ENCODE measurements at regions not wholly inside any gene's neighbourhood (a gene's known extent, or its start where the extent isn't known, plus 50 kb on each side); places are given as distances from the start of the nearest gene placed in this dataset.

DNA sequence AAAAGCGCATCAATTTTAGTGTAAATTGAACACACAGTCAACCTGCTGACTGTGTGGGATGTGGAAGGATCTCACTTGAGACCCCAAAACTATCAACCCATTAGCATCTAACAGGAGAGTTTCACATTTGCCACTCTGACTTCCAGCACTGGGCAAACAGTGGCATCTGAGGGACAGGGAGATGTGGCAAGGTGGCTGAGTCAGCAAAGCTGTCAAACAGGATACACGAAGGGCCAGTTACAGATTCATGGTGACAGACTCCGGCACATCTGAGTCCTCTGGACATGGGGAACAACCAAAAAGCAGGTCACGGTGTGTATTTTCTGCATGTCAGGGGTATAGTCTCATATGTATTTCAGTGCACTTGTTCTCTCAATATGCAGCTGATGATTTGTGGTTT is 573.4 kb upstream of the PPP2R3A start:
- H3K36me3 ChIP-seq = no peaks in the 10 kb centered on the region
- no peaks in the 10 kb centered on the region for H3K27me3 ChIP-seq
- no peak overlapping the region for H3K27ac ChIP-seq
- H3K4me1 ChIP-seq (ENCODE audit: low read depth) = no peaks in the 10 kb centered on the region
- H3K9me3 ChIP-seq (ENCODE audit: low read depth) = no peaks in the 10 kb centered on the region
- no peak for DNase-seq (ENCODE audit: low read depth in 1 of 2, low spot score in 1 of 2)
- TF ChIP-seq, protein P1, sequence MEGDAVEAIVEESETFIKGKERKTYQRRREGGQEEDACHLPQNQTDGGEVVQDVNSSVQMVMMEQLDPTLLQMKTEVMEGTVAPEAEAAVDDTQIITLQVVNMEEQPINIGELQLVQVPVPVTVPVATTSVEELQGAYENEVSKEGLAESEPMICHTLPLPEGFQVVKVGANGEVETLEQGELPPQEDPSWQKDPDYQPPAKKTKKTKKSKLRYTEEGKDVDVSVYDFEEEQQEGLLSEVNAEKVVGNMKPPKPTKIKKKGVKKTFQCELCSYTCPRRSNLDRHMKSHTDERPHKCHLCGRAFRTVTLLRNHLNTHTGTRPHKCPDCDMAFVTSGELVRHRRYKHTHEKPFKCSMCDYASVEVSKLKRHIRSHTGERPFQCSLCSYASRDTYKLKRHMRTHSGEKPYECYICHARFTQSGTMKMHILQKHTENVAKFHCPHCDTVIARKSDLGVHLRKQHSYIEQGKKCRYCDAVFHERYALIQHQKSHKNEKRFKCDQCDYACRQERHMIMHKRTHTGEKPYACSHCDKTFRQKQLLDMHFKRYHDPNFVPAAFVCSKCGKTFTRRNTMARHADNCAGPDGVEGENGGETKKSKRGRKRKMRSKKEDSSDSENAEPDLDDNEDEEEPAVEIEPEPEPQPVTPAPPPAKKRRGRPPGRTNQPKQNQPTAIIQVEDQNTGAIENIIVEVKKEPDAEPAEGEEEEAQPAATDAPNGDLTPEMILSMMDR (IDR thresholded peaks at IDR 0.05; ENCODE audit: low read depth, low read length) = no peak
- no peak overlapping the region for H3K4me3 ChIP-seq

DNA sequence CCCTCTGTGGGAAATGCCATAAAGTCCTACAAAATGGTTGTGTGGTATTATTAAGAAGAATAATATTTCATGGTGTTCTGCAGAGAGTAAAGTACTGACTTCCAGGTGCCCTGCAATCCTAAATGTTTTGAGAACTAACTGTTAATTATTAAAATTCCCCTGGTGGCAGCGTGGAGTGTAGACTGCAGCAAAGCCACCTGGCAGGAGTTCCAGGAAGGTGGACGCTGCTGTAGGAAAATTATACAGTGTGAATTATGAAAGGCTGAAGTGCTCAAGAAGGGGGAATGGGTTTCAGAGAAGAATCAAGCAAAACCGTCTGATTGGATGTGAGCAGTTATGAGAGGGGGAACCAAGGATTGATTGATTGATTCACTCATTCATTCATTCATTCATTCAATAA is 572.4 kb upstream of the PPP2R3A start:
- no peak for DNase-seq (ENCODE audit: low read depth in 1 of 2, low spot score in 1 of 2)
- TF ChIP-seq, protein P1 (IDR thresholded peaks at IDR 0.05; ENCODE audit: low read depth, low read length) = no peak
- H3K36me3 ChIP-seq = no peaks in the 10 kb centered on the region
- no peak overlapping the region for H3K27ac ChIP-seq
- no peak overlapping the region for H3K4me3 ChIP-seq
- no peaks in the 10 kb centered on the region for H3K9me3 ChIP-seq (ENCODE audit: low read depth)
- H3K4me1 ChIP-seq (ENCODE audit: low read depth) = no peaks in the 10 kb centered on the region
- no peaks in the 10 kb centered on the region for H3K27me3 ChIP-seq

DNA sequence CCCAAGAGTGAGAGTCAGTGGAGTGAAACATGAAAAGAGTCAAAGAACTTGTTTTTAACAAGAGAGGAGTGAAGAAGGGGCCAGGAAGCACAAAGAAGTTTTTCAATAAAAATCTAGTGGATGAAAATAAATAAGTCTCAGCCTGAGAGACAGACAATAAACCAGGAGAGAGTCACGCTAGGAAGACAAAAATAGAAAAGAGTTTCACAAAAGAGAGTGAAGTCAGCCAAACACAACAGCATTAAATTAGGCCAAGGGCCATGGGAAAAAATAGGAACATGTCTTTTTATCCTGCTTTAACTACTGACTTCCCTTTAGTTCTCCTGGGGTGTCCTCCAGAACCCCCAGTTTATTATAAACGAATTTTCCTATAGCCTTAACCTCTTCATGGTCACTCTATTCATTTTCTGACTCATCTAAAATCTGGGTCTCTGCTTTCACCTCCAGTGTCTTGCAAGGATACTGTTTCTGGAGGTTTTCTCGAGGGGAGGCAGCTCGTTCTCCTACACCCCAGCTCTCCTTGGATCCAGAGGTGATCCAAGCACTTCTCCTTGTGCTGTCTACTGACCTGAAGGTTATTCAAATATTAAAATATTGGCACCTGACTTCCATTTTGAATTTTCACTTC is 571.5 kb upstream of the PPP2R3A start:
- H3K9me3 ChIP-seq (ENCODE audit: low read depth) = no peaks in the 10 kb centered on the region

DNA sequence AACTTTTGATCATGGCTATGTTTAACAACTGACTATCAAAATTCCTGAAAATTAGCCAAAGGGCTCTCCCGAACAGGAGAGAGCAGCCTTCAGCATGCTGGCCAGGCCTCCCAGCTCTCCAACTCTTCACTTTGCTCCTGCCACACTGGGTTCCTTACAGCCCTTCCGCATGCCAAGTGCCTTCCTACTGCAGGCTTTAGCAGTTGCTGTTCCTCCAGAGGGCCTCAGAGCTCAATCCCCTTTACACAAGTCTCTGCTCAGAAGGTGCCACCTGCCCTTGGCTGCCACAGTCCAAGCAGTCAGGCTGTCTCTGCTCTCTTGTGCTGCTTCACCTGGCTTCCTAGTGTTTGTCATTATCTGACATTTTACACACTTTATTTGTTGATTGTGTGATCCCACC is 553.1 kb upstream of the PPP2R3A start:
- no peaks in the 10 kb centered on the region for H3K36me3 ChIP-seq
- H3K4me3 ChIP-seq = no peak overlapping the region
- H3K27me3 ChIP-seq = no peaks in the 10 kb centered on the region
- no peaks in the 10 kb centered on the region for H3K9me3 ChIP-seq (ENCODE audit: low read depth)
- no peak for DNase-seq (ENCODE audit: low read depth in 1 of 2, low spot score in 1 of 2)
- H3K27ac ChIP-seq = no peak overlapping the region
- TF ChIP-seq, protein P1 (IDR thresholded peaks at IDR 0.05; ENCODE audit: low read depth, low read length) = no peak
- H3K4me1 ChIP-seq (ENCODE audit: low read depth) = no peaks in the 10 kb centered on the region

More for the DNA sequence above, 571.5 kb upstream of the PPP2R3A start:
- Histone ChIP-seq H3K27ac (no peak overlapping the region), H3K4me1 (ENCODE audit: low read depth) (no peaks in the 10 kb centered on the region), H3K36me3 (no peaks in the 10 kb centered on the region), H3K4me3 (no peak overlapping the region), H3K27me3 (no peaks in the 10 kb centered on the region)
- TF ChIP-seq, protein P1 (IDR thresholded peaks at IDR 0.05; ENCODE audit: low read depth, low read length) = no peak
- no peak for DNase-seq (ENCODE audit: low read depth in 1 of 2, low spot score in 1 of 2)

DNA sequence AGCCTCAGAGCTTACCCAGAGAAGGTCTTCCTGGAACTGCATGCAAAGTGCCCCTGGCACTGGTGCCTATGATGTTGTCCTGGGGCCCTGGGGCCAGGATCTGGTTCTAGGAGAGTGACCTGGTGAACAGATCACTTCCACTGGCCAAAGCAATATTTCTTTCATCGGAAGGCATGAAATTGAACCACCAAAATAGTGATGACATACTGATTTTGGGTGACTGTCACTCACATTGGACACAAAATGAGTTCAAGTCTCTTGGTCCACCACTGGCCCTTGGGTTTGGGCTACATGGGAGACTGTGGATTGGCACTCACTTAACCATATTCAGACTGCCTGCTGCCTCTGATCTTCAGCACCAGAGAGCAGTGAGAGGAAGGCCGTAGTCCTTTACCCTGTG is 549.3 kb upstream of the PPP2R3A start:
- Histone ChIP-seq H3K9me3 (ENCODE audit: low read depth) (no peaks in the 10 kb centered on the region), H3K36me3 (no peaks in the 10 kb centered on the region), H3K4me3 (no peak overlapping the region), H3K27me3 (no peaks in the 10 kb centered on the region), H3K4me1 (ENCODE audit: low read depth) (no peaks in the 10 kb centered on the region), H3K27ac (no peak overlapping the region)
- no peak for DNase-seq (ENCODE audit: low read depth in 1 of 2, low spot score in 1 of 2)
- TF ChIP-seq, protein P1 (IDR thresholded peaks at IDR 0.05; ENCODE audit: low read depth, low read length) = no peak
